Panc1 (cell line): ENCODE measurements at regions not wholly inside any gene's neighbourhood (a gene's known extent, or its start where the extent isn't known, plus 50 kb on each side); places are given as distances from the start of the nearest gene placed in this dataset.

Source experiments
- ATAC-seq: fragments of 200-7000 bp; cut with Tn5 transposase; 2 replicates; pipeline ENCODE4 v1.9.1; 2020; ENCODE audit warnings: mild to moderate bottlenecking, moderate library complexity
- BruUV-seq: library from RNA; stranded (reverse); fragments of 400-500 nt; replicated peaks from 2 replicates; lab custom pipeline; 2021; lab: Mats Ljungman, UMichigan
- CTCF ChIA-PET: fragments of 300-600 bp; sonication (Branson Sonifier 250); formaldehyde crosslinking; loops from one replicate; lab custom pipeline; 2022; ENCODE audit warnings: antibody characterized with exemption; lab: Charles Lee
- POLR2A ChIA-PET: fragments of 300-600 bp; sonication (Branson Sonifier 250); formaldehyde crosslinking; loops from one replicate; lab custom pipeline; 2022; ENCODE audit warnings: antibody characterized with exemption; lab: Charles Lee
- DNase-seq: peaks from one replicate; pipeline ENCODE4 v3.0.0-alpha.2; 2010; ENCODE audit warnings: low read depth, low spot score
- H3K27ac ChIP-seq: 2 replicates; pipeline ENCODE4 v1.5.1; 2011; ENCODE audit warnings: mild to moderate bottlenecking, low read length, inconsistent platforms
- H3K27me3 ChIP-seq: fragments of 200-500 bp; sonication (Bioruptor generic); 2 replicates; pipeline ENCODE4 v1.6.0; 2014; ENCODE audit warnings: low read length, inconsistent platforms; ENCODE audit not compliant: control insufficient read depth, insufficient read depth
- H3K36me3 ChIP-seq: fragments of 200-500 bp; sonication (Bioruptor generic); 2 replicates; pipeline ENCODE4 v1.5.1; 2014; ENCODE audit warnings: inconsistent platforms, mild to moderate bottlenecking, low read length, moderate library complexity; ENCODE audit not compliant: control insufficient read depth, insufficient read depth
- H3K4me1 ChIP-seq: 2 replicates; pipeline ENCODE4 v1.5.1; 2011; ENCODE audit warnings: inconsistent platforms, mild to moderate bottlenecking, low read length, moderate library complexity; ENCODE audit not compliant: control insufficient read depth, insufficient read depth
- H3K4me3 ChIP-seq, 2 experiments: 2 replicates each; pipeline ENCODE4 v1.5.1; 2011 to 2012; ENCODE audit warnings: low read depth in 2 of 2, low read length in 2 of 2, mild to moderate bottlenecking in 2 of 2, inconsistent platforms in 1 of 2, moderate library complexity in 1 of 2
- H3K9me3 ChIP-seq: fragments of 200-500 bp; sonication (Bioruptor generic); 2 replicates; pipeline ENCODE4 v1.5.1; 2014; ENCODE audit warnings: low read depth, mild to moderate bottlenecking, inconsistent platforms, low read length, moderate library complexity; ENCODE audit not compliant: control insufficient read depth, insufficient read depth
- CTCF ChIP-seq: fragments of 450-650 bp; IDR thresholded peaks from 2 replicates; pipeline ENCODE4 v1.5.1; 2017; ENCODE audit warnings: mild to moderate bottlenecking
- POLR2AphosphoS5 ChIP-seq: IDR thresholded peaks from 2 replicates; pipeline ENCODE4 v1.6.1; 2012; ENCODE audit warnings: mild to moderate bottlenecking, low read depth, low read length, moderate library complexity
- REST ChIP-seq, 2 experiments: IDR thresholded peaks; 2 replicates each; pipeline ENCODE4 v1.6.1; 2011 to 2012; ENCODE audit warnings: low read depth in 2 of 2, control low read depth in 1 of 2, low read length in 1 of 2, mild to moderate bottlenecking in 1 of 2, moderate library complexity in 1 of 2; ENCODE audit not compliant: insufficient read depth in 1 of 2
- SIN3A ChIP-seq: IDR thresholded peaks from 2 replicates; pipeline ENCODE4 v1.6.1; 2012; ENCODE audit warnings: low read depth, mild to moderate bottlenecking, low read length, moderate library complexity, borderline replicate concordance; ENCODE audit not compliant: insufficient read depth
- TCF7L2 ChIP-seq: IDR thresholded peaks from 2 replicates; pipeline ENCODE4 v1.6.1; 2011; ENCODE audit warnings: mild to moderate bottlenecking, low read depth, low read length, inconsistent platforms
- in situ Hi-C: cut with HindIII; loops from 2 replicates; pipeline ENCODE4 v1.10.0; 2016; ENCODE audit warnings: low sequenced_read_pairs, low pct_unique_long_range_greater_than_20kb
- intact Hi-C: fragments of 100-400 bp; cut with micrococcal nuclease; formaldehyde crosslinking; loops from one replicate; pipeline ENCODE4 v1.10.0; 2022; ENCODE audit not compliant: unreplicated experiment

GRCh38 chr2:45303417-45304202, 294.4 kb upstream of the SIX2 start:
- Histone ChIP-seq H3K4me1 (no peaks in the 10 kb centered on the region), H3K36me3 (no peaks in the 10 kb centered on the region), H3K27ac (no peak overlapping the region), H3K4me3 (no peak overlapping the region), H3K27me3 (peaks cover 14% of the 10 kb centered on the region), H3K9me3 (no peaks in the 10 kb centered on the region)
- ChIA-PET POLR2A (no interaction called here), CTCF (interaction anchor here (0.8 kb wide), 1 partner anchor 530 kb away, joined by 3 read pairs; no protein-coding TSS in a partner anchor)
- DNase-seq (no peak), ATAC-seq (no peak)
- no peak for TF ChIP-seq REST (IDR thresholded peaks at IDR 0.05; ENCODE audit: insufficient read depth in 1 of 2, low read depth in 2 of 2, low read length in 1 of 2)
- TF ChIP-seq TCF7L2, result no peak
- TF ChIP-seq CTCF, result no peak
- no peak for TF ChIP-seq POLR2AphosphoS5
- no peak for TF ChIP-seq SIN3A
- no TSS peak for BruUV-seq
- intact Hi-C loops, result no loop called here
- in situ Hi-C loops, result no loop called here

DNA sequence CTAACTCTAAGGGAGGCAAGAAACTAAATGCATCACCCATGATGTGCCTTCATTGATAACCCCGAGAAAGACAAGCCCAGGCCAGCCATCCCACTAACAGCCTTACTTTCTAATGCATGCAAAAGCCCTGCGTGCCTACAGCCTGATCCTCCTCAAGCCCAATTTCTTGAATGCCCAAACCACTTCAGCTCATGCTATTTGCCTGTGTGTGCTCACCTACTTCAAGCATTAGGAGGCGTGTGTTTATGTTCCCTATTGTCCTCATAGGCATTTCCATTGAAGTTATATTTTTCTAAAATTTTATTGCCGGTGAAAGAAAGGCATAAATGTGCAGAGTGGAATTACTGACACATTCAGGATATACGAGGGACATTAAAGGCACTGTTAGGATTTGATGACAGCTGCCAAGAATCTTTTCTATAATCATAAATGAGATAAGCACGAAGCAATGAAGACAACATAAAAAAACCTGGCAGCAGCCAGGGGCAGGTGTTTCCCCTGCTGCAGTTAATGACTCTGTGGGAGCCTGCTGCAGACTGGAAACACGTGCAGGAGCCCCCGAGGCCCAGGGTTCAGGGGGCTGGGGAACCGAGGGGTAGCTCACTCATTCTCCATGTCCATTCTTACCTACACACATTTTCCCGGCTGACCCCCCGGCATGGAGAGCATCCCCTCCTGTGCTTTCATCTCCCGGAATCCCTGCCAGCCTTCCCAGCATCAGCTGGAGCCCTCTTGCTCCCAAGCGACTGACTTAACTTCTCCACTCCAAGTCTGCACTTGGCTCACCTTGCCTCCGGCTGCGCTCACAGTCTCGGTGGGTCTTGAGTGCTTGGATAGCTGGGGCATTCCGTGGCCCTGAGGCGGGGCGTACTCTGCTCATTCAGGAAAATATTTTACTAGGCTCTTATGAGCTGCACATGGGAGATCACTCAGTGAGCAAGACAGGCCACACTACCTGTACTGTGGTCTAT, 292.3 kb upstream of the SIX2 start:
- POLR2A ChIA-PET, result interaction anchor here (0.6 kb wide), 1 partner anchor 15 kb away, joined by 3 read pairs; no protein-coding TSS in a partner anchor
- no TSS peak for BruUV-seq

More for the DNA sequence above, 292.3 kb upstream of the SIX2 start:
- no peaks in the 10 kb centered on the region for H3K36me3 ChIP-seq
- in situ Hi-C loops, result no loop called here
- intact Hi-C loops, result no loop called here
- H3K27ac ChIP-seq, result no peak overlapping the region
- DNase-seq, result no peak
- no peaks in the 10 kb centered on the region for H3K9me3 ChIP-seq
- no peaks in the 10 kb centered on the region for H3K4me1 ChIP-seq
- H3K27me3 ChIP-seq, result peaks cover 14% of the 10 kb centered on the region
- H3K4me3 ChIP-seq, result no peak overlapping the region
- no peak for ATAC-seq
- TF ChIP-seq CTCF (no peak), TCF7L2 (peak; percentile 57), POLR2AphosphoS5 (no peak)
- CTCF ChIA-PET, result no interaction called here
